Left forelimb (tissue), 1 donor: ENCODE measurements at regions not wholly inside any gene's neighbourhood (a gene's known extent, or its start where the extent isn't known, plus 50 kb on each side); places are given as distances from the start of the nearest gene placed in this dataset.
"Not testable (repeated sequence)": the region's sequence is repeated elsewhere in the genome, so short reads cannot be mapped to it uniquely, and the experiment has no call there.

Experiments
- DNase-seq: peaks from one replicate; pipeline ENCODE4 v3.0.0-alpha.2; 2018; ENCODE audit warnings: low spot score

GRCh38 chr2:48190230-48190629, 124.3 kb upstream of the FOXN2 start:
- no peak for DNase-seq

- no peak for DNase-seq
These were observed 119.8 kb upstream of the FOXN2 start for GRCh38 chr2:48194641-48195040.

GRCh38 chr2:48195169-48195568, 119.3 kb upstream of the FOXN2 start:
- DNase-seq = no peak

- no peak for DNase-seq
These were observed 116.9 kb upstream of the FOXN2 start for GRCh38 chr2:48197618-48198017.

GRCh38 chr2:48198371-48198770, 116.1 kb upstream of the FOXN2 start:
- DNase-seq = no peak

- DNase-seq = no peak
These were observed 115.4 kb upstream of the FOXN2 start for GRCh38 chr2:48199070-48199469.

GRCh38 chr2:48200620-48201293, 113.7 kb upstream of the FOXN2 start:
- no peak for DNase-seq

GRCh38 chr2:48201435-48201834, 113.0 kb upstream of the FOXN2 start:
- DNase-seq = not testable (repeated sequence)

- no peak for DNase-seq
These were observed 111.4 kb upstream of the FOXN2 start for GRCh38 chr2:48202863-48203642.

GRCh38 chr2:48203668-48204067, 110.8 kb upstream of the FOXN2 start:
- no peak for DNase-seq

GRCh38 chr2:48204750-48205136, 109.7 kb upstream of the FOXN2 start:
- no peak for DNase-seq

- DNase-seq = no peak
These were observed 109.2 kb upstream of the FOXN2 start for GRCh38 chr2:48205137-48205798.

GRCh38 chr2:48206056-48206656, 108.3 kb upstream of the FOXN2 start:
- not testable (repeated sequence) for DNase-seq

- DNase-seq = no peak
These were observed 107.3 kb upstream of the FOXN2 start for GRCh38 chr2:48207201-48207641.

GRCh38 chr2:48207851-48208250, 106.6 kb upstream of the FOXN2 start:
- no peak for DNase-seq

- DNase-seq = no peak
These were observed 105.1 kb upstream of the FOXN2 start for GRCh38 chr2:48209214-48209885.

GRCh38 chr2:48210189-48210588, 104.3 kb upstream of the FOXN2 start:
- DNase-seq = no peak

GRCh38 chr2:48213646-48214045, 100.8 kb upstream of the FOXN2 start:
- DNase-seq = no peak

- DNase-seq = no peak
These were observed 96.3 kb upstream of the FOXN2 start for GRCh38 chr2:48218169-48218568.

GRCh38 chr2:48219234-48219554, 95.3 kb upstream of the FOXN2 start:
- no peak for DNase-seq

- no peak for DNase-seq
These were observed 94.7 kb upstream of the FOXN2 start for GRCh38 chr2:48219555-48220436.
